ENCODE measurements at regions not wholly inside any gene's neighbourhood (a gene's known extent, or its start where the extent isn't known, plus 50 kb on each side); places are given as distances from the start of the nearest gene placed in this dataset.

DNA sequence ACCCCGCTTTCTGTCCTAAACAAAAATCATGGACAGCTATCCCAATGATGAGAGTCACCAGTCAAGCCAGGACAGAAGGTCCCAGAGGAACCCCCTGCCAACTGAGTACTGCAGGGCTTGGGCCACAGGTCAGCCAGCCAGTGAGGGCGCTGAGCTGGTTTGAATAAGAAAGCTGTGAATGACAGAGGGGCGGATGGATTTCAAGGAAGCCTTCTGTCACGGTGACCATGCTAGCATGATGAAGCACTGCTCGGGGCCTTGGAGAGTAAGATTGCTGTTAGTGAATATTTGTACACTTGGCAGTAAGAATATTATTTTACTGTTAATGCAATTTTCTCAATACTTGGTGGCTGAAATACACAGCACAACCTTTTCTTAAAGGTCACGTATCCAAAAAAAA, 734.0 kb upstream of the NR2F2 start:
- DNase-seq, result no peak

DNA sequence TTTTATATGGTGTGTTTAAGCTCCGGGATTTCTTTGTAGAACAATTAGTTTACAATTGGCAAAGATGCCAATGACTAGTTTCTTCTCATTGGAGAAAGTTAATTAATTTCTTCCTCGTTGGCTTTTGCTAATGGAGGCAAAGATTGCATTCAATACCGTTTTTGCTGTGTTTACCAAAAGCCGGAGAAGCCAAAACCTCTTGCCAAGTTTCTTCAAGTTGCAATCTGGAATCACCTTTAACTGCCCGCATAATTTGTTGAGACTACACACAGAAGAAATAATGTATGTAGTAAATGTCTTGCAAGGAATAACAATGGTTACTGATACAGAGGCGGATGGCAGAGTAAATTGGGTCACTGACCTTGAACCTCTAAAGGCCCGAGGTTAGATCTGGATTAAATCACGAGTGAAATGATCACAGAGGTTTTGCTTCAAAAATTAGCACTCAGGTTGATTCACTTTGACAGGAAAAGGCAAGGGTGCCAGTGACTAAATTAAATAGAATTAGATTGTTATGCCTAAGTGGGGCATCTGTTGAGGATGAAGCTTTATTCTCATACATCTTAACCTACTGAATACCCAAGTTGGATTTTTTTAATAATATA, 732.1 kb upstream of the NR2F2 start:
- DNase-seq, result no peak

GRCh38 chr15:95600367-95600766, 730.1 kb upstream of the NR2F2 start:
- no peak for DNase-seq

GRCh38 chr15:95600884-95601283, 729.6 kb upstream of the NR2F2 start:
- DNase-seq, result no peak

- DNase-seq, result no peak
Measured at GRCh38 chr15:95601525-95601924, 729.0 kb upstream of the NR2F2 start.

- no peak for DNase-seq
Measured at GRCh38 chr15:95603802-95604201, 726.7 kb upstream of the NR2F2 start.

DNA sequence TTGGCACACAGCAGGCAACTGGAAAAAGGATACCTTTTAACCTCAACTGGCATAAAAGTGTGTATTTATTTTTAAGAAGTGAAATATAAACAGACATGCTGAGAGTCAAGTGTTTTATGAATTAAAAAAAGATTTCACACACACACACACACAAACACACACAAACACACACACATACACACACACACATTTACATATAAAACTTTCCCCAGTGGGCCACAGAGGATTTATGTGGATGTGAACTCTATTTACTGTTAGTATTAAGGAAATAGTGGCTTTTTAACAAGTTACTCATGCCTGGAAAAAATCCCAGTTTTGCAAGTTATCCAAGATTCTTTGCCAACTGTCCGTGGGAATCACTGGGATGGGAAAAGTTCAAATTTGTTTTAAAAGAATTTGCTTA, 725.9 kb upstream of the NR2F2 start:
- no peak for DNase-seq

DNA sequence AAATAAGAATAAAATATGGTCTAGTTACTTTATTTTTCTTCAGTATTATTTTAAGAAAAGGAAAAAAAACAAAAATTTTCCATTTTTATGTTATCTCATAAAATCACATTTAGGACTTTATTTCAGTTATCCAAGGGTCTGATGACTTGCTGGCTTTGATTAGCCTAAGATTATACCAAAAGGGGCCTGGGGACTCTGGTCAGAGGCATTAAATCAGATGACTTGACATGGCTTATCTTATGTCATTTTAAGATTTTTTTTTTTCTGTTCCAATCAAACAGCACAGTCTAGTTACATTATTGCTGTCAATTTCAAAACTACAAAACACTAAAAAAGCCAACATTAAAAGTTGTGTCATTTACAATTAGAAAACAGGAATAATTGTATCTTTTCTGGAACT, 725.4 kb upstream of the NR2F2 start:
- no peak for DNase-seq

DNA sequence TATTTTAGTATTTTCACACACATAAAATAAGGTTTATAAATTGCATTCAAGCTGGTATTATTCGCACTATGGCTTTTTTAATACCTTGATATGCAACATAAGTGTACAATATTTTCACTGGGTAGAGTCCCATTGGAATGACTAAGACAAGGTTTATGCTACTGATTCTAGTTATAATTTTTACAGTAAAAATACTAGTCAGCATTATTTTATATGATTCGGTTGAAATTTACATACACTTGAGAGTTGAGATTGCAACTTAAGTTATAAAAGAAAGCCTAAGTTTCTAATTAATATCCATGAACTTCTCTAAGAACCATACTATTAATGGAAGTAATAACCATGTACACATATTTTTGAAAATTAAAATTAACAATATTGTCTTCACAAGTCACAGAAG, 723.9 kb upstream of the NR2F2 start:
- DNase-seq, result no peak

GRCh38 chr15:95608371-95608770, 722.1 kb upstream of the NR2F2 start:
- DNase-seq, result no peak

DNA sequence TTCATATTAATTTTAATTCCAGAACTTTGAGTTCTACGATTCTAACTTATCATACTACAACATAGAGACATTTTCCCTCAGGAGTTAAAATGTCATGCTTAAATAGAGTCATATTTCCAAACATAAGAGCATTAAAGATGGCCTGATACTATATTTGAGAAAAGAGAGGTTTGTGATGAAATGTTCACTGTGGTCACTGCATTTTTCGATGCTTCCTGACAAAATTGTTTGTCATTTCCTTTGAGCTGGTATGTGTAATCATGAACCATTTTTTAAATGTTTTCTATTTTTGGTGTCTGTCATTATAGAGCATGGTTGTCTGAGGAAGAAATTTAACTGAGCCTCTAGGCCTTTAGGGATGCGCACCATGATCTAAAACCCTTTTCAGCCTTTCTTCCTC, 721.4 kb upstream of the NR2F2 start:
- no peak for DNase-seq

DNA sequence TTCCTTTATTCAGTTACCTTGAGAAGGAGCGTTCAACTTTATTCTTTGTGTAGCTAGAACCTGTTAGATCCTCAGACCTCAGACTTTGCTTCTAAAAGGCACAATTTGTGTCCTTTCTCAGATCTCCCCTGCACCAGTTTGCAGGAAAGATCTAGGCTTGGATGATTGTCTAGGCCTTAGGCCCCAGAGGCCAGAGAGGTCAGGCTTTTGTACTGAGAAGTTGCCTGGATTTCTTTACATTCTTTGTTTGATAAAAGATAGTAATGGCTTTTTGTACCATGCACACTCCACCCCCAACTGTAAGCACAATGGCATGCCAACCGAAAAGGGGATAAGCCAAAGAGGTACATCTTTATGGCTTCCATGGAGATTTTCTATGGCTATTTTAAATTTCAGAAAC, 719.6 kb upstream of the NR2F2 start:
- no peak for DNase-seq

- no peak for DNase-seq
Measured at GRCh38 chr15:95615436-95615835, 715.1 kb upstream of the NR2F2 start.

DNA sequence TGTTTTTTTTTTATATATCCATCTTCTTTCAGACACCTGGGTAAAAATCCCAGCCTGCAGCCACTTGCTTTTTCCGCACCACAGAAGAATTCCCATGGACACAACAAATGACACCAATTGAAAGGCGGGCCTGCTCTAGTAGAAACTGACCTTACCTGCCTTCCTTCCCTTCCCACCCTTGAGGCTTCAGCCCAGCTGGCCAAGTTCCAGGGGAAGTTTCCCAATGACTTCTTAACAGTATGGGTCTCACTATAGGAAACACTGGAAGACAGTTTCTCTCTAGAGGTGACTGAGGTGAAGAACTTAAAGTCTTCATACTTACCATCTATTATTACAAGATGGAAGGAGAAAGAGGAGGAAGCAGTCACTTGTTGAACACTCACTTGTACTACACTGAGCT, 714.2 kb upstream of the NR2F2 start:
- no peak for DNase-seq

DNA sequence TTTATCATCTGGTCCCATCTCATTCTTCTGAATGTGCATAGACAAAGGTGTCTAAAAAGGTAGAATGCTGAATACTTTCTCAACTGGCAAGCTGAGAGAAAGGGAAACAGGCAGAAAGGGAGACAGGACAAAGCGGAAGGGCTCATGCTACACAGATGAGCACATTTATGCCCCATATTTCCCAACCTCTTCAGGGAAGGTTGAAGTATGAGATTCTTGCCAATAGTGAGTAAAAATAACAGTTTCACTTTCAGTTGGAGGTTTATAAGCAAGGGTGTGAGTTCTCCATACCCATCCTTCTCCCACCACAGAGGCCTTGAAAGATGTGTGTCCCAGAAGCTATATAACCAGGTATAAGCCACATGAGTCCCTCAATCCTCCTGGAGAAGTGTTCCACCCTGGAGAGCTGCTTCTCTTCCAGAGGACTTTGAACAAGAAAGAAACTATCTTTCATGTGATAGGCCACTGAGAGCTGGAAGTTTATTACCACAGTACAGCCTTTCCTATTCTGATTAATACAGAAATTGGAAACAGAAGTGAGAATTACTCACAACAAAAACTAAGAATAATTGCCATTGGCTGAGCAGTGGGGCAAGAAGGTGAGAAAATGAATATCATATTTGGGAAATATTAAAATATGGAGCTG, 709.4 kb upstream of the NR2F2 start:
- no peak for DNase-seq

DNA sequence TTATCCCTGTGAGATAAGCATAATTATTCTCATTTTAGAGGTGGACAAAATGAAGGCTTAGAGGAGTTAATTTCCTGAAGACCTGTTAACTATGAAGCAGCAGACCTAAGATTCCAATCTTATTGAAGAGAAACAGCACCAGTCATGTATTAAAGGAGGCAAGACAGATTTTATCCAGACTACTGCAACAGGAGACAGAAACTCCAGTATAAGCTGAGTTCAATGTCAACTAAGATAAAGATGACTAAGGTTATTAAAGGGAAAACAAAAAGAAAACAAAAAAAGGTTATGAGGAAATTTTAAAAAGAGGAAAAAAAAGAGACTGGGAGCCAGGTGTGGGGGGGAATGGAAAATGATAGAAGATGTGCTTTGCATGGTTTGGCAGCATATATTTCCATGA, 707.7 kb upstream of the NR2F2 start:
- no peak for DNase-seq

- DNase-seq, result no peak
Measured at GRCh38 chr15:95624100-95624499, 706.4 kb upstream of the NR2F2 start.

GRCh38 chr15:95624616-95625361, 705.7 kb upstream of the NR2F2 start:
- DNase-seq, result no peak

DNA sequence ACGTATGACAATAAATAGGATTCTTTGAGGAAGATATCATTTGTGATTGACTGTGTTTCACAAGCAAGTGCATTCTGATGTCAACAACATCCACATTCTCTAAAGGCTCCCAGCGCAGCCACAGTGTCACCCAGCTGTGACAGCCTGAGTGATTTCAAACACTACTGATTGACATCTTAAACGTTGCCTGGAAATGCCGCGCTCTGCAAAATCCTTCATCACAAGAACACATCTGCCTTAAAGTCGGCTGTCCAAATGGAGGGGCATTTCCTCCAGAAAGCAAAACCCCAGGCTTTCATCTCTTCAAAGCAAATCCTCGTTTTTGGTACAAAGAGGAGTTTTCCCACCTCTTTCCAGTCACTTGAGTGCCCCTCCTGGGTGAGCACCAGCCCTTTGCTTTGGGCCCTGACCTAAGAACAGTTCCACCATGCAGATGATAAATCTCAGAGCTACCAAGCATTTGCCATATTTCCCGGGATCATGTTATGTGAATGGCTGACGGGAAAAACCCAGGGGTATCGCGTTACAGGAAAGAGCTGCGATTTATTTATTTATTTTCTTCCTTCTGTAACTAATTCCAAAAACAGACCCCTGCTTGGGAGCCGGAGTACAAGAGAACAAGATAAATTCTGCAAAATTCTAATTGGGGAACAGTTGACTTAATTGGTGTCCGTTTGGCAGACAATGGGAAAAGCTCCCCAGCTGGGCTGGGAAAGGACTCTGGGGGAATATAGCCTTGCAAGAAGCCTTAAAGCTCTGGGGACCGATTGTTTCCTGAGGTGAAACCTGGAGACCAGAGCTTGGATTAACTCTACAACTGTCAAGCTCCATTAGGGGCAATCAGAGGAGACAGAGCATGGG, 703.8 kb upstream of the NR2F2 start:
- DNase-seq, result no peak

DNA sequence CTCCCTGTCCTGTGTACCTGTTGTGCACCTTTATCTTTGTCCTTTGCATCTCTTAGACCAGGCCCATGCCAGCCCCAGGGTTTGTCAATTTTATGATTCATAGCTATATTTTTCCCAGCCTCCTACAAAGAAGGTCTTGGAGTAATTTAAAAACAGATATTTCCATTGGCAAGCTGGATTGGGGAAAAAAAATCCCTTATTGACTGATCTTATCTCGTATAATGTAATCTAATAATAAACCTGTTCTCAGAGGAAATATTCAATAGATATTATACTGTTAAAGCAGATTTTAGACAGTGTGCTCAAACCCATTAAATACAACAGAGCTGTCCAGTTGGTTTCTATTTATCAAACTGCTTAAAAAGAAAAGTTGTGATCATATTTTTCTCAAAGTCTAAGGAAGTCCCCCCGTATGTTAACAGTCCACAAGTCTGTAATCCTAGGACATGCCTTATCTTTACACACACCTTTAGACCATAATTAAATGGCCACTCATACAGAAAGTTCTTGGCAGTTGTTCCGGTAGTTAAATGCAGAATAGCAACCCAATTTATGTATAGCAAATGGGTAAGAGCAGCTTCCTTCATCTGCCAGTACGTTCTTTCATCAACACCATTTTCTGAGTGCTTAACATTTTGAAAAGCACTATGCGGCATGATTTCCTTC, 700.9 kb upstream of the NR2F2 start:
- DNase-seq, result no peak

DNA sequence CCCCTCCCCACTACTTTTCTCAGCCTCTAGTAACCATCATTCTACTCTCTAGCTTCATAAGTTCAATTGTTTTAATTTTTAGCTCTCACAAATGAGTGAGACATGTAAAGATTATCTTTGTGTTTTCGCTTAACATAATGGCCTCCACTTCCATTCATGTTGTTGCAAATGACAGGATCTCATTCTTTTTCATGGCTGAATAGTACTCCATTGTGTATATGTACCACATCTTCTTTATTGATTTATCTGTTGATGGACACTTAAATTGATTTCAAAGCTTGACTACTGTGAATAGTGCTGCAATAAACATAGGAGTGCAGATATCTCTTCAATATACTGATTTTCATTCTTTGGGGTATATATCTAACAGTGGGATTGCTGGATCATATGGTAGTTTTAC, 699.8 kb upstream of the NR2F2 start:
- no peak for DNase-seq

GRCh38 chr15:95635666-95636065, 694.8 kb upstream of the NR2F2 start:
- DNase-seq, result no peak

DNA sequence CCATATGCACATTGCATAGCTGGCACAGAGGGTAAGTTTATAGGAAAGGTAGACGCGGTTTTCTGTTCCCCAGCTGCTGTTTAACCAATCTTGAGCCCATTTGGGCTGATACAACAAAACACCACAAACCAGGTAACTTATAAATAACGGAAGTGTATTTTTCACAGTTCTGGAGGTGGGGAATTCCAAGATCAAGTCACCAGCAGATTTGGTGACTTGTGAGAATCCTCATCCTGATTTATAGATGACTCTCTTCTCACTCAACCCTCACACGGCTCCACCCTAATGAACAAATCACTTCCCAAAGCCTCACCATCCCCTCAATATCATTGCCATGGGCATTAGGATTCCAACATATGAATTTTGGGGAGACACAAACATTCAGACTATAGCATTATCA, 694.4 kb upstream of the NR2F2 start:
- no peak for DNase-seq
